ENCODE measurements at regions not wholly inside any gene's neighbourhood (a gene's known extent, or its start where the extent isn't known, plus 50 kb on each side); places are given as distances from the start of the nearest gene placed in this dataset.

- TF ChIP-seq SIN3A (IDR thresholded peaks at IDR 0.05; ENCODE audit: borderline replicate concordance, insufficient read depth, low read length) (no peak), FOXP2 (optimal IDR thresholded peaks at IDR 0.05; ENCODE audit: borderline replicate concordance, extremely low read depth, extremely low read length, insufficient read depth) (no peak), TAF1 (IDR thresholded peaks at IDR 0.05; ENCODE audit: borderline replicate concordance, insufficient read depth, low read length) (no peak), POLR2AphosphoS5 (IDR thresholded peaks at IDR 0.05; ENCODE audit: low read depth, low read length) (no peak), REST (IDR thresholded peaks at IDR 0.05; ENCODE audit: insufficient read depth in 1 of 2, low read depth in 2 of 2, low read length in 2 of 2) (no peak)
Observed at GRCh38 chr5:6979061-6979460, 265.8 kb downstream of the TENT4A start.

- TF ChIP-seq FOXP2 (optimal IDR thresholded peaks at IDR 0.05; ENCODE audit: borderline replicate concordance, extremely low read depth, extremely low read length, insufficient read depth) (no peak), TAF1 (IDR thresholded peaks at IDR 0.05; ENCODE audit: borderline replicate concordance, insufficient read depth, low read length) (no peak), REST (IDR thresholded peaks at IDR 0.05; ENCODE audit: insufficient read depth in 1 of 2, low read depth in 2 of 2, low read length in 2 of 2) (no peak), SIN3A (IDR thresholded peaks at IDR 0.05; ENCODE audit: borderline replicate concordance, insufficient read depth, low read length) (no peak), POLR2AphosphoS5 (IDR thresholded peaks at IDR 0.05; ENCODE audit: low read depth, low read length) (no peak)
Observed at GRCh38 chr5:6989230-6989629, 276.0 kb downstream of the TENT4A start.

- no peak for TF ChIP-seq POLR2AphosphoS5 (IDR thresholded peaks at IDR 0.05; ENCODE audit: low read depth, low read length)
- no peak for TF ChIP-seq TAF1 (IDR thresholded peaks at IDR 0.05; ENCODE audit: borderline replicate concordance, insufficient read depth, low read length)
- TF ChIP-seq SIN3A (IDR thresholded peaks at IDR 0.05; ENCODE audit: borderline replicate concordance, insufficient read depth, low read length): no peak
- TF ChIP-seq REST (IDR thresholded peaks at IDR 0.05; ENCODE audit: insufficient read depth in 1 of 2, low read depth in 2 of 2, low read length in 2 of 2): no peak
- no peak for TF ChIP-seq FOXP2 (optimal IDR thresholded peaks at IDR 0.05; ENCODE audit: borderline replicate concordance, extremely low read depth, extremely low read length, insufficient read depth)
Observed at GRCh38 chr5:6994097-6994496, 280.9 kb downstream of the TENT4A start.

GRCh38 chr5:6995115-6995514, 281.9 kb downstream of the TENT4A start:
- TF ChIP-seq TAF1 (IDR thresholded peaks at IDR 0.05; ENCODE audit: borderline replicate concordance, insufficient read depth, low read length) (no peak), POLR2AphosphoS5 (IDR thresholded peaks at IDR 0.05; ENCODE audit: low read depth, low read length) (no peak), FOXP2 (optimal IDR thresholded peaks at IDR 0.05; ENCODE audit: borderline replicate concordance, extremely low read depth, extremely low read length, insufficient read depth) (no peak), REST (IDR thresholded peaks at IDR 0.05; ENCODE audit: insufficient read depth in 1 of 2, low read depth in 2 of 2, low read length in 2 of 2) (no peak), SIN3A (IDR thresholded peaks at IDR 0.05; ENCODE audit: borderline replicate concordance, insufficient read depth, low read length) (no peak)

GRCh38 chr5:7000310-7000709, 287.1 kb downstream of the TENT4A start:
- TF ChIP-seq SIN3A (IDR thresholded peaks at IDR 0.05; ENCODE audit: borderline replicate concordance, insufficient read depth, low read length) (no peak), TAF1 (IDR thresholded peaks at IDR 0.05; ENCODE audit: borderline replicate concordance, insufficient read depth, low read length) (no peak), REST (IDR thresholded peaks at IDR 0.05; ENCODE audit: insufficient read depth in 1 of 2, low read depth in 2 of 2, low read length in 2 of 2) (no peak)
